ENCODE measurements at regions not wholly inside any gene's neighbourhood (a gene's known extent, or its start where the extent isn't known, plus 50 kb on each side); places are given as distances from the start of the nearest gene placed in this dataset.

GRCh38 chr6:33902457-33902853 is 98.7 kb upstream of the MLN start:
- H3K4me3 ChIP-seq (ENCODE audit: low read length): no peak overlapping the region
- H3K36me3 ChIP-seq (ENCODE audit: insufficient read depth, low read length): no peaks in the 10 kb centered on the region
- no peak for DNase-seq
- no peaks in the 10 kb centered on the region for H3K9me2 ChIP-seq (replicated peaks; ENCODE audit: insufficient read depth, low read length)
- no peaks in the 10 kb centered on the region for H3K27me3 ChIP-seq (ENCODE audit: low read length)
- H3K79me2 ChIP-seq (ENCODE audit: low read length): no peaks in the 10 kb centered on the region
- H3K9ac ChIP-seq (ENCODE audit: low read length): no peak overlapping the region
- H3K9me3 ChIP-seq (ENCODE audit: low read length): no peaks in the 10 kb centered on the region
- H3K4me1 ChIP-seq (ENCODE audit: low read length): no peaks in the 10 kb centered on the region
- H3K27ac ChIP-seq (ENCODE audit: low read length): no peak overlapping the region
- no peak overlapping the region for H2AFZ ChIP-seq (ENCODE audit: low read length)
- no peaks in the 10 kb centered on the region for H4K20me1 ChIP-seq (ENCODE audit: insufficient read depth, low read depth, low read length)
- no peak overlapping the region for H3K4me2 ChIP-seq (ENCODE audit: low read depth, low read length, poor library complexity, severe bottlenecking)

GRCh38 chr6:33901822-33902456 is 98.1 kb upstream of the MLN start:
- H3K9me3 ChIP-seq (ENCODE audit: low read length): no peaks in the 10 kb centered on the region
- no peak overlapping the region for H3K4me3 ChIP-seq (ENCODE audit: low read length)
- H3K4me2 ChIP-seq (ENCODE audit: low read depth, low read length, poor library complexity, severe bottlenecking): no peak overlapping the region
- no peak for DNase-seq
- H3K27ac ChIP-seq (ENCODE audit: low read length): no peak overlapping the region
- no peaks in the 10 kb centered on the region for H3K36me3 ChIP-seq (ENCODE audit: insufficient read depth, low read length)
- no peaks in the 10 kb centered on the region for H3K79me2 ChIP-seq (ENCODE audit: low read length)
- no peaks in the 10 kb centered on the region for H3K4me1 ChIP-seq (ENCODE audit: low read length)
- no peaks in the 10 kb centered on the region for H3K9me2 ChIP-seq (replicated peaks; ENCODE audit: insufficient read depth, low read length)
- no peak overlapping the region for H3K9ac ChIP-seq (ENCODE audit: low read length)
- no peaks in the 10 kb centered on the region for H3K27me3 ChIP-seq (ENCODE audit: low read length)
- no peaks in the 10 kb centered on the region for H4K20me1 ChIP-seq (ENCODE audit: insufficient read depth, low read depth, low read length)
- H2AFZ ChIP-seq (ENCODE audit: low read length): no peak overlapping the region

GRCh38 chr6:33898771-33899170 is 95.0 kb upstream of the MLN start:
- Histone ChIP-seq H3K4me3 (ENCODE audit: low read length) (no peak overlapping the region), H3K27ac (ENCODE audit: low read length) (no peak overlapping the region), H3K9me3 (ENCODE audit: low read length) (no peaks in the 10 kb centered on the region), H3K36me3 (ENCODE audit: insufficient read depth, low read length) (no peaks in the 10 kb centered on the region), H3K4me2 (ENCODE audit: low read depth, low read length, poor library complexity, severe bottlenecking) (no peak overlapping the region), H4K20me1 (ENCODE audit: insufficient read depth, low read depth, low read length) (no peaks in the 10 kb centered on the region), H3K4me1 (ENCODE audit: low read length) (no peaks in the 10 kb centered on the region), H3K9ac (ENCODE audit: low read length) (no peak overlapping the region), H3K79me2 (ENCODE audit: low read length) (no peaks in the 10 kb centered on the region), H3K27me3 (ENCODE audit: low read length) (no peaks in the 10 kb centered on the region; the same call in 1 of the 2 replicates), H3K9me2 (replicated peaks; ENCODE audit: insufficient read depth, low read length) (no peaks in the 10 kb centered on the region), H2AFZ (ENCODE audit: low read length) (no peak overlapping the region)
- DNase-seq: no peak

GRCh38 chr6:33897189-33897780 is 93.5 kb upstream of the MLN start:
- Histone ChIP-seq H3K27me3 (ENCODE audit: low read length) (no peaks in the 10 kb centered on the region; the same call in 1 of the 2 replicates), H2AFZ (ENCODE audit: low read length) (no peak overlapping the region), H3K4me1 (ENCODE audit: low read length) (no peaks in the 10 kb centered on the region), H3K9me2 (replicated peaks; ENCODE audit: insufficient read depth, low read length) (no peaks in the 10 kb centered on the region), H4K20me1 (ENCODE audit: insufficient read depth, low read depth, low read length) (no peaks in the 10 kb centered on the region), H3K36me3 (ENCODE audit: insufficient read depth, low read length) (no peaks in the 10 kb centered on the region), H3K4me2 (ENCODE audit: low read depth, low read length, poor library complexity, severe bottlenecking) (no peak overlapping the region), H3K9ac (ENCODE audit: low read length) (no peak overlapping the region), H3K79me2 (ENCODE audit: low read length) (no peaks in the 10 kb centered on the region), H3K9me3 (ENCODE audit: low read length) (no peaks in the 10 kb centered on the region), H3K27ac (ENCODE audit: low read length) (no peak overlapping the region), H3K4me3 (ENCODE audit: low read length) (no peak overlapping the region)
- no peak for DNase-seq

- Histone ChIP-seq H3K4me1 (ENCODE audit: low read length) (no peaks in the 10 kb centered on the region), H3K9ac (ENCODE audit: low read length) (no peak overlapping the region), H3K9me2 (replicated peaks; ENCODE audit: insufficient read depth, low read length) (no peaks in the 10 kb centered on the region), H3K27ac (ENCODE audit: low read length) (no peak overlapping the region), H3K36me3 (ENCODE audit: insufficient read depth, low read length) (no peaks in the 10 kb centered on the region), H3K27me3 (ENCODE audit: low read length) (no peaks in the 10 kb centered on the region; the same call in 1 of the 2 replicates), H3K9me3 (ENCODE audit: low read length) (no peaks in the 10 kb centered on the region), H4K20me1 (ENCODE audit: insufficient read depth, low read depth, low read length) (no peaks in the 10 kb centered on the region), H3K79me2 (ENCODE audit: low read length) (no peaks in the 10 kb centered on the region), H3K4me3 (ENCODE audit: low read length) (no peak overlapping the region), H3K4me2 (ENCODE audit: low read depth, low read length, poor library complexity, severe bottlenecking) (no peak overlapping the region), H2AFZ (ENCODE audit: low read length) (no peak overlapping the region)
- no peak for DNase-seq
Observed at GRCh38 chr6:33896391-33897188, 92.8 kb upstream of the MLN start.

GRCh38 chr6:33895988-33896387 is 92.2 kb upstream of the MLN start:
- H4K20me1 ChIP-seq (ENCODE audit: insufficient read depth, low read depth, low read length): no peaks in the 10 kb centered on the region
- H3K27me3 ChIP-seq (ENCODE audit: low read length): no peaks in the 10 kb centered on the region; the same call in 1 of the 2 replicates
- no peaks in the 10 kb centered on the region for H3K4me1 ChIP-seq (ENCODE audit: low read length)
- no peaks in the 10 kb centered on the region for H3K36me3 ChIP-seq (ENCODE audit: insufficient read depth, low read length)
- no peak overlapping the region for H3K9ac ChIP-seq (ENCODE audit: low read length)
- no peak overlapping the region for H2AFZ ChIP-seq (ENCODE audit: low read length)
- H3K4me2 ChIP-seq (ENCODE audit: low read depth, low read length, poor library complexity, severe bottlenecking): no peak overlapping the region
- no peak overlapping the region for H3K4me3 ChIP-seq (ENCODE audit: low read length)
- no peak overlapping the region for H3K27ac ChIP-seq (ENCODE audit: low read length)
- no peaks in the 10 kb centered on the region for H3K9me3 ChIP-seq (ENCODE audit: low read length)
- H3K9me2 ChIP-seq (replicated peaks; ENCODE audit: insufficient read depth, low read length): no peaks in the 10 kb centered on the region
- no peaks in the 10 kb centered on the region for H3K79me2 ChIP-seq (ENCODE audit: low read length)
- no peak for DNase-seq

GRCh38 chr6:33895296-33895695 is 91.5 kb upstream of the MLN start:
- Histone ChIP-seq H3K9me3 (ENCODE audit: low read length) (no peaks in the 10 kb centered on the region), H3K4me3 (ENCODE audit: low read length) (no peak overlapping the region), H3K4me1 (ENCODE audit: low read length) (no peaks in the 10 kb centered on the region), H3K79me2 (ENCODE audit: low read length) (no peaks in the 10 kb centered on the region), H3K4me2 (ENCODE audit: low read depth, low read length, poor library complexity, severe bottlenecking) (no peak overlapping the region), H3K9ac (ENCODE audit: low read length) (no peak overlapping the region), H4K20me1 (ENCODE audit: insufficient read depth, low read depth, low read length) (no peaks in the 10 kb centered on the region), H3K9me2 (replicated peaks; ENCODE audit: insufficient read depth, low read length) (no peaks in the 10 kb centered on the region), H3K27me3 (ENCODE audit: low read length) (no peaks in the 10 kb centered on the region; the same call in 1 of the 2 replicates), H2AFZ (ENCODE audit: low read length) (no peak overlapping the region), H3K36me3 (ENCODE audit: insufficient read depth, low read length) (no peaks in the 10 kb centered on the region), H3K27ac (ENCODE audit: low read length) (no peak overlapping the region)
- no peak for DNase-seq

GRCh38 chr6:33894438-33894837 is 90.6 kb upstream of the MLN start:
- Histone ChIP-seq H3K27ac (ENCODE audit: low read length) (no peak overlapping the region), H3K4me2 (ENCODE audit: low read depth, low read length, poor library complexity, severe bottlenecking) (no peak overlapping the region), H3K9ac (ENCODE audit: low read length) (no peak overlapping the region), H3K36me3 (ENCODE audit: insufficient read depth, low read length) (no peaks in the 10 kb centered on the region), H3K4me1 (ENCODE audit: low read length) (no peaks in the 10 kb centered on the region), H3K9me3 (ENCODE audit: low read length) (no peaks in the 10 kb centered on the region), H3K4me3 (ENCODE audit: low read length) (no peak overlapping the region), H4K20me1 (ENCODE audit: insufficient read depth, low read depth, low read length) (no peaks in the 10 kb centered on the region), H3K79me2 (ENCODE audit: low read length) (no peaks in the 10 kb centered on the region), H2AFZ (ENCODE audit: low read length) (no peak overlapping the region), H3K27me3 (ENCODE audit: low read length) (no peaks in the 10 kb centered on the region; the same call in 1 of the 2 replicates), H3K9me2 (replicated peaks; ENCODE audit: insufficient read depth, low read length) (no peaks in the 10 kb centered on the region)
- DNase-seq: no peak
